Activated CD8-positive, alpha-beta memory T cell treated with anti-CD3 and anti-CD28 coated beads for 1 hour (primary cell): ENCODE measurements at regions not wholly inside any gene's neighbourhood (a gene's known extent, or its start where the extent isn't known, plus 50 kb on each side); places are given as distances from the start of the nearest gene placed in this dataset.
"Not testable (repeated sequence)": the region's sequence is repeated elsewhere in the genome, so short reads cannot be mapped to it uniquely, and the experiment has no call there.

Experiments
- DNase-seq, 2 donors: peaks; one replicate each; pipeline ENCODE4 v3.0.0-alpha.2; 2020; ENCODE audit warnings: low read depth in 1 of 2; ENCODE audit errors: extremely low read depth in 1 of 2

- no peak for DNase-seq
These were observed 764.1 kb downstream of the STIM2 start for GRCh38 chr4:27624749-27625148.

GRCh38 chr4:27628609-27629008 is 768.0 kb downstream of the STIM2 start:
- DNase-seq, result no peak

- no peak for DNase-seq
These were observed 769.0 kb downstream of the STIM2 start for GRCh38 chr4:27629532-27630225.

GRCh38 chr4:27635936-27636913 is 775.6 kb downstream of the STIM2 start:
- no peak for DNase-seq

- no peak for DNase-seq
These were observed 777.7 kb downstream of the STIM2 start for GRCh38 chr4:27638163-27638915.

- no peak for DNase-seq
These were observed 782.5 kb downstream of the STIM2 start for GRCh38 chr4:27643101-27643500.

- DNase-seq, result no peak
These were observed 787.8 kb downstream of the STIM2 start for GRCh38 chr4:27648416-27648815.

GRCh38 chr4:27662426-27662825 is 801.8 kb downstream of the STIM2 start:
- DNase-seq, result no peak

- no peak for DNase-seq
These were observed 806.3 kb downstream of the STIM2 start for GRCh38 chr4:27666943-27667342.

GRCh38 chr4:27668001-27668400 is 807.4 kb downstream of the STIM2 start:
- DNase-seq, result no peak

GRCh38 chr4:27678027-27678426 is 817.4 kb downstream of the STIM2 start:
- DNase-seq, result no peak

GRCh38 chr4:27684610-27685011 is 824.0 kb downstream of the STIM2 start:
- no peak for DNase-seq

GRCh38 chr4:27685091-27685490 is 824.5 kb downstream of the STIM2 start:
- no peak for DNase-seq

GRCh38 chr4:27685947-27686346 is 825.3 kb downstream of the STIM2 start:
- DNase-seq, result no peak

- DNase-seq, result no peak
These were observed 831.5 kb downstream of the STIM2 start for GRCh38 chr4:27692158-27692557.

- DNase-seq, result no peak
These were observed 832.4 kb downstream of the STIM2 start for GRCh38 chr4:27692868-27693634.

GRCh38 chr4:27696257-27696656 is 835.6 kb downstream of the STIM2 start:
- not testable (repeated sequence) for DNase-seq

GRCh38 chr4:27701606-27702005 is 841.0 kb downstream of the STIM2 start:
- DNase-seq, result no peak

- DNase-seq, result no peak
These were observed 842.2 kb downstream of the STIM2 start for GRCh38 chr4:27702730-27703431.

GRCh38 chr4:27703771-27704170 is 843.1 kb downstream of the STIM2 start:
- DNase-seq, result no peak
